Natural killer cell (primary cell): ENCODE measurements at regions not wholly inside any gene's neighbourhood (a gene's known extent, or its start where the extent isn't known, plus 50 kb on each side); places are given as distances from the start of the nearest gene placed in this dataset.

ENCODE experiments used
- ATAC-seq, 3 donors: fragments of 150-1000 bp in 2 of 3; fragments of 200-7000 bp in 1 of 3; cut with Tn5 transposase; 1 replicate in 1 of 3; 2 replicates in 2 of 3; pipeline ENCODE4 v1.10.0; 2021; ENCODE audit warnings: mild to moderate bottlenecking in 2 of 3, moderate library complexity in 2 of 3
- DNase-seq, 2 donors: peaks; one replicate each; pipeline versions ENCODE4 v3.0.0 to v3.0.0-alpha.2; 2013 to 2021; ENCODE audit warnings: mixed read lengths in 1 of 2
- H3K27ac ChIP-seq: one replicate; pipeline ENCODE4 v1.5.1; 2013; ENCODE audit warnings: mild to moderate bottlenecking, low read length
- H3K27me3 ChIP-seq: one replicate; pipeline ENCODE4 v1.6.1; 2013; ENCODE audit warnings: low read length; ENCODE audit not compliant: control insufficient read depth, insufficient read depth
- H3K36me3 ChIP-seq: one replicate; pipeline ENCODE4 v1.6.1; 2013; ENCODE audit warnings: low read length; ENCODE audit not compliant: control insufficient read depth, insufficient read depth
- H3K4me1 ChIP-seq: one replicate; pipeline ENCODE4 v1.6.1; 2013; ENCODE audit warnings: low read length; ENCODE audit not compliant: control insufficient read depth, insufficient read depth
- H3K4me3 ChIP-seq: one replicate; pipeline ENCODE4 v1.5.1; 2013; ENCODE audit warnings: low read length
- H3K9me3 ChIP-seq: one replicate; pipeline ENCODE4 v1.6.1; 2013; ENCODE audit warnings: low read length; ENCODE audit not compliant: control insufficient read depth, insufficient read depth
- H3K27ac Mint-ChIP-seq, 2 donors: one replicate each; pipeline ENCODE4 v1.8.0; 2022; ENCODE audit warnings: mild to moderate bottlenecking in 2 of 2, mixed read lengths in 2 of 2, moderate library complexity in 1 of 2
- H3K27me3 Mint-ChIP-seq, 2 donors: one replicate each; pipeline ENCODE4 v1.8.0; 2022; ENCODE audit warnings: low read depth in 2 of 2, mixed read lengths in 2 of 2
- H3K36me3 Mint-ChIP-seq: one replicate; pipeline ENCODE4 v1.8.0; 2022; ENCODE audit warnings: mixed read lengths
- H3K4me1 Mint-ChIP-seq, 2 donors: one replicate each; pipeline ENCODE4 v1.8.0; 2022; ENCODE audit warnings: mixed read lengths in 2 of 2
- H3K4me3 Mint-ChIP-seq: one replicate; pipeline ENCODE4 v1.8.0; 2022; ENCODE audit warnings: mild to moderate bottlenecking, moderate library complexity, mixed read lengths
- H3K9me3 Mint-ChIP-seq, 2 donors: one replicate each; pipeline ENCODE4 v1.8.0; 2022; ENCODE audit warnings: mixed read lengths in 2 of 2
- CTCF ChIP-seq: fragments of 200-600 bp; IDR thresholded peaks from one replicate; pipeline ENCODE4 v1.8.0; 2022; ENCODE audit warnings: antibody characterized with exemption
- WGBS: methylation state at CpG from one replicate; pipeline ENCODE4 v1.1.7; 2013; ENCODE audit warnings: missing lambda C conversion rate; ENCODE audit not compliant: insufficient coverage; 5-methylcytosine and 5-hydroxymethylcytosine counted together
- intact Hi-C: fragments of 100-400 bp; cut with micrococcal nuclease; formaldehyde crosslinking; loops from one replicate; pipeline ENCODE4 v1.14.2; 2022

- Histone ChIP-seq H3K4me3 (no peak overlapping the region), H3K36me3 (no peaks in the 10 kb centered on the region), H3K27ac (no peak overlapping the region), H3K9me3 (no peaks in the 10 kb centered on the region), H3K4me1 (no peaks in the 10 kb centered on the region), H3K27me3 (no peaks in the 10 kb centered on the region)
- intact Hi-C loops = no loop called here
- no peak for TF ChIP-seq CTCF
- DNase-seq = no peak
- H3K9me3 Mint-ChIP-seq = no peaks in the 10 kb centered on the region
- no peak overlapping the region for H3K4me3 Mint-ChIP-seq
- H3K27ac Mint-ChIP-seq = no peak overlapping the region
- ATAC-seq = no peak
- no peaks in the 10 kb centered on the region for H3K4me1 Mint-ChIP-seq
- peaks cover 4 to 30% of the 10 kb centered on the region in 2 donors for H3K27me3 Mint-ChIP-seq
- WGBS = 59% methylated on average over 3 of the region's 3 CpGs
- H3K36me3 Mint-ChIP-seq = no peaks in the 10 kb centered on the region
Observed at GRCh38 chr18:22697561-22697960, 235.6 kb upstream of the RBBP8 start.

DNA sequence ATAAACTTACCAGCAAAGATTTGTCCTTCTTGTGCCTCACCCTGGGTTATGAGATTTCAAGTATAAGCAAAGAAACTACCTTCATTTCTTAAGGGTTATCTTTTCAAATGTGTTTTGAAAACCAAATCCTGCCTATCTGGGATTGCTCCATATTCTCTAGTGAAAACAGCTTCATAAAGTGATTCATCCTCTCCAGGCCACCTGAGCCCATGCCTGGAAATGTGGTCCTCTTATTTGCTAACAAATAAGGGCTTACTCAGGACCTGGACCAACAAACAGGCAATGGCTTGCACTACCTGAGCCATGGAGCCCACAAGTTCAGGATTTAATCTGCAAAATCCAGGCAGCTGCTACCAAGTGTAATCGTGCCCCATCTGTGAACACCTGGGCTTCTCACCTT is 234.4 kb upstream of the RBBP8 start:
- Mint-ChIP-seq H3K4me3 (no peak overlapping the region), H3K9me3 (no peaks in the 10 kb centered on the region), H3K4me1 (no peaks in the 10 kb centered on the region), H3K36me3 (no peaks in the 10 kb centered on the region), H3K27me3 (peaks cover 4 to 41% of the 10 kb centered on the region in 2 donors), H3K27ac (no peak overlapping the region)
- DNase-seq (no peak), ATAC-seq (no peak)
- no peak overlapping the region for H3K4me3 ChIP-seq
- no peaks in the 10 kb centered on the region for H3K27me3 ChIP-seq
- no peaks in the 10 kb centered on the region for H3K36me3 ChIP-seq
- intact Hi-C loops = no loop called here
- TF ChIP-seq CTCF = no peak
- H3K4me1 ChIP-seq = no peaks in the 10 kb centered on the region
- 85% methylated on average over 1 of the region's 1 CpG for WGBS
- H3K9me3 ChIP-seq = no peaks in the 10 kb centered on the region
- H3K27ac ChIP-seq = no peak overlapping the region

DNA sequence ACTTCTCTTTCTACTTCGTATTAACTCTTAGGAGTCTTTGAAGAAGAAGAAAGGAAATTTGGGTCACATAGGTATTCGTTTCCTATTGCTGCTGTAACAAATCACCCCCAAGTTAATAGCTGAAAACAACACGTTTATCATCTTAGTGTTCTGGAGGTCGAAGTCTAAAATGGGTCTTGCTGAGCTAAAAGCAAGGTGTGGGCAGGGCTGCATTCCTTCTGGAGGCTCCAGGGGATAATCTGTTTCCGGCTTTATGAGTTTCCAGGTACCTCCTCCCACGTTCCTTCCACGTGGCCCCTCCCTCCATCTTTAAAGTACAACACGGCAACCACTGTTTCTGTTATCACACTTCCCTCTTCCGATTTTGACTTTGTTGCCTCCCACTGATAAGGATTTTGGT is 233.5 kb upstream of the RBBP8 start:
- intact Hi-C loops = loop anchor here (5.0 kb wide), 1 partner anchor 137 kb away; no protein-coding TSS in a partner anchor
- ATAC-seq = no peak
- no peak overlapping the region for H3K27ac Mint-ChIP-seq
- H3K27me3 Mint-ChIP-seq = peaks cover 4 to 35% of the 10 kb centered on the region in 2 donors
- H3K4me1 Mint-ChIP-seq = no peaks in the 10 kb centered on the region
- H3K4me1 ChIP-seq = no peaks in the 10 kb centered on the region
- WGBS = 75% methylated on average over 7 of the region's 9 CpGs
- H3K9me3 Mint-ChIP-seq = no peaks in the 10 kb centered on the region
- H3K27me3 ChIP-seq = no peaks in the 10 kb centered on the region
- H3K36me3 ChIP-seq = no peaks in the 10 kb centered on the region
- no peaks in the 10 kb centered on the region for H3K9me3 ChIP-seq
- TF ChIP-seq CTCF = no peak
- H3K27ac ChIP-seq = no peak overlapping the region
- H3K36me3 Mint-ChIP-seq = no peaks in the 10 kb centered on the region
- H3K4me3 Mint-ChIP-seq = no peak overlapping the region
- H3K4me3 ChIP-seq = no peak overlapping the region
- no peak for DNase-seq

- ATAC-seq = no peak
Observed at GRCh38 chr18:22700920-22701319, 232.2 kb upstream of the RBBP8 start.

More at GRCh38 chr18:22700920-22701319, 232.2 kb upstream of the RBBP8 start:
- H3K9me3 Mint-ChIP-seq = no peaks in the 10 kb centered on the region
- no CpG with 5 or more reads among the region's 1 CpG for WGBS
- H3K27ac Mint-ChIP-seq = no peak overlapping the region
- Histone ChIP-seq H3K27ac (no peak overlapping the region), H3K4me1 (no peaks in the 10 kb centered on the region), H3K27me3 (no peaks in the 10 kb centered on the region), H3K36me3 (no peaks in the 10 kb centered on the region), H3K4me3 (no peak overlapping the region), H3K9me3 (no peaks in the 10 kb centered on the region)
- no peak for DNase-seq
- no peaks in the 10 kb centered on the region for H3K36me3 Mint-ChIP-seq
- no peak overlapping the region for H3K4me3 Mint-ChIP-seq
- TF ChIP-seq CTCF = no peak
- no peaks in the 10 kb centered on the region for H3K4me1 Mint-ChIP-seq
- H3K27me3 Mint-ChIP-seq = peaks cover 4 to 35% of the 10 kb centered on the region in 2 donors
- intact Hi-C loops = loop anchor here (5.0 kb wide), 1 partner anchor 139 kb away; no protein-coding TSS in a partner anchor
